DMS153 treated with DMSO at 0.1 percent for 48 hours (cell line): ENCODE measurements at regions not wholly inside any gene's neighbourhood (a gene's known extent, or its start where the extent isn't known, plus 50 kb on each side); places are given as distances from the start of the nearest gene placed in this dataset.
"Not testable (repeated sequence)": the region's sequence is repeated elsewhere in the genome, so short reads cannot be mapped to it uniquely, and the experiment has no call there.

Experiments
- DNase-seq: peaks from one replicate; lab custom pipeline; 2025; ENCODE audit not compliant: unreplicated experiment; lab: John Stamatoyannopoulos, UW

- no peak for DNase-seq
Measured at GRCh38 chr18:4557502-4557901, 102.4 kb upstream of the DLGAP1 start.

GRCh38 chr18:4551001-4551360, 95.9 kb upstream of the DLGAP1 start:
- DNase-seq, result no peak

- no peak for DNase-seq
Measured at GRCh38 chr18:4549164-4549872, 94.2 kb upstream of the DLGAP1 start.

GRCh38 chr18:4547126-4547525, 92.0 kb upstream of the DLGAP1 start:
- DNase-seq, result no peak

- DNase-seq, result no peak
Measured at GRCh38 chr18:4544142-4544541, 89.0 kb upstream of the DLGAP1 start.

GRCh38 chr18:4543711-4544110, 88.6 kb upstream of the DLGAP1 start:
- DNase-seq, result no peak

GRCh38 chr18:4541588-4541987, 86.5 kb upstream of the DLGAP1 start:
- no peak for DNase-seq

- no peak for DNase-seq
Measured at GRCh38 chr18:4536447-4536846, 81.3 kb upstream of the DLGAP1 start.

- no peak for DNase-seq
Measured at GRCh38 chr18:4528405-4528804, 73.3 kb upstream of the DLGAP1 start.

GRCh38 chr18:4527826-4528225, 72.7 kb upstream of the DLGAP1 start:
- not testable (repeated sequence) for DNase-seq

GRCh38 chr18:4524096-4524495, 69.0 kb upstream of the DLGAP1 start:
- DNase-seq, result no peak

- no peak for DNase-seq
Measured at GRCh38 chr18:4511166-4511565, 56.1 kb upstream of the DLGAP1 start.

GRCh38 chr18:4510711-4511110, 55.6 kb upstream of the DLGAP1 start:
- DNase-seq, result no peak

GRCh38 chr18:4510160-4510559, 55.1 kb upstream of the DLGAP1 start:
- DNase-seq, result no peak
